GM12865 (cell line): ENCODE measurements at regions not wholly inside any gene's neighbourhood (a gene's known extent, or its start where the extent isn't known, plus 50 kb on each side); places are given as distances from the start of the nearest gene placed in this dataset.

ENCODE experiments used
- DNase-seq: peaks from one replicate; pipeline ENCODE4 v3.0.0; 2010; ENCODE audit warnings: low read depth
- H3K4me3 ChIP-seq: 2 replicates; pipeline ENCODE4 v1.5.1; 2011; ENCODE audit warnings: mild to moderate bottlenecking, low read depth, low read length, control low read depth
- CTCF ChIP-seq: IDR thresholded peaks from 2 replicates; pipeline ENCODE4 v1.5.1; 2011; ENCODE audit warnings: low read length, control low read depth, low read depth, inconsistent platforms; ENCODE audit not compliant: insufficient read depth; ENCODE audit errors: missing control alignments

- no peak for DNase-seq
- no peak overlapping the region for H3K4me3 ChIP-seq
- no peak for TF ChIP-seq CTCF
Measured at GRCh38 chr13:83214452-83214851, 667.8 kb downstream of the SLITRK1 start.

- H3K4me3 ChIP-seq: no peak overlapping the region
- TF ChIP-seq CTCF: no peak
- DNase-seq: no peak
Measured at GRCh38 chr13:83211301-83211700, 671.0 kb downstream of the SLITRK1 start.

DNA sequence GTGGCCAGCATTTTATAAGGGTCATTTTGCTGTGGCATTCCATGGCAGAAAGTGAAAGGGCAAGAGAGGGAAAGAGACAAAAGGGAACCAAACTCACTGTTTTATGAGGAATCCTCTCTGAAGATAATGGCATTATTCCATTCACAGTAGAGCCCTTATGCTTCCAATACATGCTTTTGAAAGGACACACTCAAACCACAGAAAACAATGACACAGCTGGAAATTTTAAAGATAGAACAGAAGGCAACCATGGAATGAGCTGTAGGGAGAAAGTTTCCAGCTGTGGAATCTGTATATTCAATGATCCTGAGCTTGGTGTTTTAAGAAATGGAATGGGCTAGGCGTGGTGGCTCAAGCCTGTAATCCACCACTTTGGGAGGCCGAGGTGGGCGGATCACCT lies 677.4 kb downstream of the SLITRK1 start:
- no peak overlapping the region for H3K4me3 ChIP-seq
- TF ChIP-seq CTCF: no peak
- DNase-seq: no peak

DNA sequence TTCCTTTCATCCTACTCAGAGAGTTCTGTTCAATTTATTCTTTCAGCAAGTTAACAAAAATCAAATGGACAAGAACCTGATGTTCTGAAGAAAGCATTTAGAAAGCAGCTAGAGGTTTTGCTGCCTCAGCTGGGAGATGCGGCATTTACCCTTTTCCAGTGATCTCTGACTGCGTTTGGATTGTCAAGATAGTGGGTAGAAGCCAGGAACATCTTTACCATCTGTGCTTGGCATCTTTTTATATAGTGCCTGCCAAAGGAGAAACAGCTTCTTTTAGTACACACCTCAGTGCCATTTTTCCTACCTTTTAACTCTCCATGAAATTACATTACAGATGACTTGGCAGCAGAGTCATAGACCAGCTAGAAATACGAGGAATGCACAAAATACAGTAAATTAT lies 680.8 kb downstream of the SLITRK1 start:
- DNase-seq: no peak
- TF ChIP-seq CTCF: no peak
- no peak overlapping the region for H3K4me3 ChIP-seq

DNA sequence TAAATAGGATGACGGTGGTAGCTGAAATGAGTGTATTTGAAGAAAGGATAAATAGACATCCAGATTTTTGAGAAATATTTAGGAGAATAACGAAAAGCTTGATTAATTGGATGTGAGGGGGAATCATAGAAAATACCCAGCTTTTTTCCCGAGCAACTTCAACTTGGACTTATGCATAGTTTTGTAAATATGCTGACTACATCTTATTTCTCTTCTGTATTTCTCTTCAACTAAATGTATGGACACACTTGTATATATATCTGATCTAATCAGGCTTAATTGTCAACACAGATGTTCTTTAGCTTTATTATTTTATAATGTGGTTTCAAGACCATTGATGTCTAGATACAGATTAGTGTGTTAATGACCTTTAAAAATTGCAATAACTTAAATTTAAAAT lies 685.0 kb downstream of the SLITRK1 start:
- no peak for DNase-seq
- no peak for TF ChIP-seq CTCF
- H3K4me3 ChIP-seq: no peak overlapping the region

DNA sequence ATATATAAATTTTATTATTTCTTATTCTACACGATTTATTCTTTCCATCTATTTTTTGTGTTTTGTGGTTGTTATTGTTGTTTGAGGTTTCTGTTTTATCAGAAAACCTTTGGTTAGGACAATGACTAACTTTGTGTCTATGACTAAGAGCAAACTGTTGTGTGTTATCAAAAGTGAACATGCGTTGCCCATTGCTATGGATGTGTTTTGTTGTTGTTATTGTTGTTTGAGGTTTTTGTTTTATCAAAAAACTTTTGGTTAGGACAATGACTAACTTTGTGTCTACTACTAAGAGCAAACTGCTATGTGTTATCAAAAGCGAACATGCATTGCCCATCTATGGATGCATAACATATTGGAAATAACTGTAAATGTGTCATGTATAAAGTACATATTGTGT lies 692.3 kb downstream of the SLITRK1 start:
- H3K4me3 ChIP-seq: no peak overlapping the region
- TF ChIP-seq CTCF: no peak
- DNase-seq: no peak

DNA sequence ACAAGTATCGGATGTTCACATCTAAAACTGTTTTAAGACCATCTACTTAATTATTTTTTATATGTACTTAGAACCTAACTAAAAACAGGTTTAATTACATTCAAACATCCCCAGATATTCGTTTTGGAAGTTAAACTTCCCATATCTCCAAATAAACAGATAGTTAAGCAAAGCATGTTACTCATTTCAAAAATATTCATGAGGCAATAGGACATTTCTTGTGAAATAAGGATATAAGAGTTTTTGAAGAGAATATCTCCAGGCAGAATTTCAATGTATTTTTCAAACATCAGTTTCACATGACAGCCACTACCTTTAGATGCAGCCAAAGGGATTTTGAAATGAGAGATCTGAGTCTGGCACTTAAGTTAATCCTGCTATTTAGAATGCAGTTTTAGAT lies 697.5 kb downstream of the SLITRK1 start:
- DNase-seq: no peak
- no peak for TF ChIP-seq CTCF
- no peak overlapping the region for H3K4me3 ChIP-seq
